ENCODE measurements at regions not wholly inside any gene's neighbourhood (a gene's known extent, or its start where the extent isn't known, plus 50 kb on each side); places are given as distances from the start of the nearest gene placed in this dataset.

- DNase-seq (ENCODE audit: low read depth), result peak; percentile 73
- no peak for TF ChIP-seq CTCF (conservative IDR thresholded peaks at IDR 0.05; ENCODE audit: control insufficient read depth, insufficient read depth, low read depth, low read length)
- H3K4me3 ChIP-seq (ENCODE audit: control insufficient read depth, low read depth, low read length), result no peak overlapping the region
Observed at GRCh38 chr7:18212308-18212707, 184.7 kb upstream of the PRPS1L1 start.

GRCh38 chr7:18212758-18213157, 185.1 kb upstream of the PRPS1L1 start:
- DNase-seq (ENCODE audit: low read depth), result peak; percentile 84
- no peak for TF ChIP-seq CTCF (conservative IDR thresholded peaks at IDR 0.05; ENCODE audit: control insufficient read depth, insufficient read depth, low read depth, low read length)
- no peak overlapping the region for H3K4me3 ChIP-seq (ENCODE audit: control insufficient read depth, low read depth, low read length)

GRCh38 chr7:18213652-18214051, 186.0 kb upstream of the PRPS1L1 start:
- TF ChIP-seq CTCF (conservative IDR thresholded peaks at IDR 0.05; ENCODE audit: control insufficient read depth, insufficient read depth, low read depth, low read length), result no peak
- H3K4me3 ChIP-seq (ENCODE audit: control insufficient read depth, low read depth, low read length), result no peak overlapping the region
- no peak for DNase-seq (ENCODE audit: low read depth)

- no peak overlapping the region for H3K4me3 ChIP-seq (ENCODE audit: control insufficient read depth, low read depth, low read length)
- DNase-seq (ENCODE audit: low read depth), result no peak
- TF ChIP-seq CTCF (conservative IDR thresholded peaks at IDR 0.05; ENCODE audit: control insufficient read depth, insufficient read depth, low read depth, low read length), result no peak
Observed at GRCh38 chr7:18216270-18216669, 188.6 kb upstream of the PRPS1L1 start.

GRCh38 chr7:18221377-18222293, 194.0 kb upstream of the PRPS1L1 start:
- TF ChIP-seq CTCF (conservative IDR thresholded peaks at IDR 0.05; ENCODE audit: control insufficient read depth, insufficient read depth, low read depth, low read length), result no peak
- no peak overlapping the region for H3K4me3 ChIP-seq (ENCODE audit: control insufficient read depth, low read depth, low read length)
- peak; percentile 14 for DNase-seq (ENCODE audit: low read depth)

GRCh38 chr7:18222636-18223035, 195.0 kb upstream of the PRPS1L1 start:
- TF ChIP-seq CTCF (conservative IDR thresholded peaks at IDR 0.05; ENCODE audit: control insufficient read depth, insufficient read depth, low read depth, low read length), result no peak

More at GRCh38 chr7:18222636-18223035, 195.0 kb upstream of the PRPS1L1 start:
- no peak overlapping the region for H3K4me3 ChIP-seq (ENCODE audit: control insufficient read depth, low read depth, low read length)
- DNase-seq (ENCODE audit: low read depth), result no peak

Data from fibroblast of mammary gland (primary cell).